ENCODE measurements at regions not wholly inside any gene's neighbourhood (a gene's known extent, or its start where the extent isn't known, plus 50 kb on each side); places are given as distances from the start of the nearest gene placed in this dataset.

GRCh38 chr15:95865330-95865739, 465.2 kb upstream of the NR2F2 start:
- H2AFZ ChIP-seq (ENCODE audit: low read length) = no peak overlapping the region
- no peaks in the 10 kb centered on the region for H3K9me3 ChIP-seq (ENCODE audit: control insufficient read depth, insufficient read depth, low read depth, low read length)
- H3K79me2 ChIP-seq (ENCODE audit: control insufficient read depth, insufficient read depth, low read length) = no peaks in the 10 kb centered on the region
- no peak for TF ChIP-seq CTCF (conservative IDR thresholded peaks at IDR 0.05 in 1 of 2, IDR thresholded peaks at IDR 0.05 in 1 of 2; ENCODE audit: low read depth in 1 of 2, low read length in 2 of 2)
- no peak for TF ChIP-seq EZH2 (IDR thresholded peaks at IDR 0.05; ENCODE audit: low read length, missing control alignments)
- H3K4me1 ChIP-seq (ENCODE audit: control insufficient read depth, extremely low read depth, insufficient read depth, low read length) = no peaks in the 10 kb centered on the region
- H3K4me2 ChIP-seq (ENCODE audit: extremely low read depth, insufficient read depth, low read length) = no peak overlapping the region
- no peaks in the 10 kb centered on the region for H3K27me3 ChIP-seq (ENCODE audit: control insufficient read depth, insufficient read depth, low read length)
- H3K9ac ChIP-seq (ENCODE audit: insufficient read depth, low read length) = no peak overlapping the region
- H3K4me3 ChIP-seq (replicated peaks in 1 of 4; ENCODE audit: control extremely low read depth in 1 of 4, insufficient read depth in 1 of 4, low read depth in 3 of 4, low read length in 4 of 4) = no peak overlapping the region
- no peaks in the 10 kb centered on the region for H4K20me1 ChIP-seq (ENCODE audit: control insufficient read depth, extremely low read depth, insufficient read depth, low read length)
- DNase-seq (ENCODE audit: low read depth in 2 of 2) = no peak
- H3K27ac ChIP-seq (ENCODE audit: insufficient read depth, low read length) = no peak overlapping the region
- no peaks in the 10 kb centered on the region for H3K36me3 ChIP-seq (ENCODE audit: control insufficient read depth, insufficient read depth, low read length)

- no peak overlapping the region for H3K27ac ChIP-seq (ENCODE audit: insufficient read depth, low read length)
- H3K4me2 ChIP-seq (ENCODE audit: extremely low read depth, insufficient read depth, low read length) = no peak overlapping the region
- no peaks in the 10 kb centered on the region for H3K79me2 ChIP-seq (ENCODE audit: control insufficient read depth, insufficient read depth, low read length)
- H3K4me1 ChIP-seq (ENCODE audit: control insufficient read depth, extremely low read depth, insufficient read depth, low read length) = no peaks in the 10 kb centered on the region
- TF ChIP-seq EZH2 (IDR thresholded peaks at IDR 0.05; ENCODE audit: low read length, missing control alignments) (no peak), CTCF (conservative IDR thresholded peaks at IDR 0.05 in 1 of 2, IDR thresholded peaks at IDR 0.05 in 1 of 2; ENCODE audit: low read depth in 1 of 2, low read length in 2 of 2) (no peak)
- no peak overlapping the region for H3K4me3 ChIP-seq (replicated peaks in 1 of 4; ENCODE audit: control extremely low read depth in 1 of 4, insufficient read depth in 1 of 4, low read depth in 3 of 4, low read length in 4 of 4)
- no peak overlapping the region for H2AFZ ChIP-seq (ENCODE audit: low read length)
- no peak for DNase-seq (ENCODE audit: low read depth in 2 of 2)
- H3K27me3 ChIP-seq (ENCODE audit: control insufficient read depth, insufficient read depth, low read length) = no peaks in the 10 kb centered on the region
- H4K20me1 ChIP-seq (ENCODE audit: control insufficient read depth, extremely low read depth, insufficient read depth, low read length) = no peaks in the 10 kb centered on the region
- no peak overlapping the region for H3K9ac ChIP-seq (ENCODE audit: insufficient read depth, low read length)
- H3K36me3 ChIP-seq (ENCODE audit: control insufficient read depth, insufficient read depth, low read length) = no peaks in the 10 kb centered on the region
- H3K9me3 ChIP-seq (ENCODE audit: control insufficient read depth, insufficient read depth, low read depth, low read length) = no peaks in the 10 kb centered on the region
Measured at GRCh38 chr15:95866711-95867440, 463.6 kb upstream of the NR2F2 start.

- H3K27ac ChIP-seq (ENCODE audit: insufficient read depth, low read length) = no peak overlapping the region
- TF ChIP-seq EZH2 (IDR thresholded peaks at IDR 0.05; ENCODE audit: low read length, missing control alignments) (no peak), CTCF (conservative IDR thresholded peaks at IDR 0.05 in 1 of 2, IDR thresholded peaks at IDR 0.05 in 1 of 2; ENCODE audit: low read depth in 1 of 2, low read length in 2 of 2) (no peak)
- no peaks in the 10 kb centered on the region for H3K27me3 ChIP-seq (ENCODE audit: control insufficient read depth, insufficient read depth, low read length)
- H3K9me3 ChIP-seq (ENCODE audit: control insufficient read depth, insufficient read depth, low read depth, low read length) = no peaks in the 10 kb centered on the region
- H3K79me2 ChIP-seq (ENCODE audit: control insufficient read depth, insufficient read depth, low read length) = no peaks in the 10 kb centered on the region
- H3K9ac ChIP-seq (ENCODE audit: insufficient read depth, low read length) = no peak overlapping the region
- no peaks in the 10 kb centered on the region for H3K36me3 ChIP-seq (ENCODE audit: control insufficient read depth, insufficient read depth, low read length)
- no peak overlapping the region for H2AFZ ChIP-seq (ENCODE audit: low read length)
- H4K20me1 ChIP-seq (ENCODE audit: control insufficient read depth, extremely low read depth, insufficient read depth, low read length) = no peaks in the 10 kb centered on the region
- no peak overlapping the region for H3K4me3 ChIP-seq (replicated peaks in 1 of 4; ENCODE audit: control extremely low read depth in 1 of 4, insufficient read depth in 1 of 4, low read depth in 3 of 4, low read length in 4 of 4)
- no peak overlapping the region for H3K4me2 ChIP-seq (ENCODE audit: extremely low read depth, insufficient read depth, low read length)
- DNase-seq (ENCODE audit: low read depth in 2 of 2) = no peak
- H3K4me1 ChIP-seq (ENCODE audit: control insufficient read depth, extremely low read depth, insufficient read depth, low read length) = no peaks in the 10 kb centered on the region
Measured at GRCh38 chr15:95868450-95868849, 462.1 kb upstream of the NR2F2 start.

Measured in fibroblast of lung (primary cell).